HG02970 (cell line): ENCODE measurements at regions not wholly inside any gene's neighbourhood (a gene's known extent, or its start where the extent isn't known, plus 50 kb on each side); places are given as distances from the start of the nearest gene placed in this dataset.
A peak's percentile ranks its signal among the peaks of the same experiment; 100 is the strongest.
"Not testable (repeated sequence)": the region's sequence is repeated elsewhere in the genome, so short reads cannot be mapped to it uniquely, and the experiment has no call there.

Experiments
- ATAC-seq: cut with Tn5 transposase; IDR thresholded peaks from one replicate; pipeline ENCODE4 v1.9.1; 2021; ENCODE audit warnings: mild to moderate bottlenecking, moderate library complexity, moderate number of reproducible peaks; ENCODE audit not compliant: unreplicated experiment, low FRiP score

DNA sequence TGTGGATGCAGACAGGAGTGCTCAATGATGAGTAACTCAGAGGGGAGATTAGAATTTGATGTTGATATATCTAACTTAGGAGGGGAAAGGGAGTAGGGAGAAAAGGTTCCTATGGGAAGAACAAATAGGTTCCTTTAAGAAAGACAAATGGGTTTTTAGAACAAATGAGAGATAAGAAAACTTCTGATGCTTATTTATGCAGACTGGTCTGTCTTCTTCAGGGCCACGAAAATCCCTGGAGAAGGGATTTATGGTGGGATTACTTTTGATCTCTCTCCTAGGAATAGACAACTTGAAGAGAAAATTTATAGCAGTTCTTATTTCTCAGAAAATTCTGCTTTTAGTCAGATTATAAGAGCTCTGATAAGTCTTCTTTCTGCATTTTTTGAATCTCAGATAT lies 99.0 kb upstream of the DDHD1 start:
- no peak for ATAC-seq

DNA sequence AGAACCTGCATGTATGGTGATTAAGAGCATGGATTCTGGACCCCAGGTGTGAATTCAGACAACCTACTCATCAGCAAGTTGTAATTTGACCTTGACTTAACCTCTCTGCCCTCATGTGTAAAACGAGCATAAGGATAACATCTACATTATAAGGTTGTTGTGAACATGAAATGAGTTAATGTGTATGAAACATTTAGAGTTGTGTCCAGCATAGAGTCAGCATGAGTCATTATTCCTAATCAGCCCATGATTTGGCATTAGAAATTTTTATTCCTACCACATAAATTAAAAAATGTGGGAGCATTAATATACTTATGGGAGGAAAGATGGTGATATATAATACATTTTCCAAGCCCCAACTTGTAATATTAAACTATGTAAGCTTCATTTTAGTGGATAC lies 95.9 kb upstream of the DDHD1 start:
- ATAC-seq = no peak

DNA sequence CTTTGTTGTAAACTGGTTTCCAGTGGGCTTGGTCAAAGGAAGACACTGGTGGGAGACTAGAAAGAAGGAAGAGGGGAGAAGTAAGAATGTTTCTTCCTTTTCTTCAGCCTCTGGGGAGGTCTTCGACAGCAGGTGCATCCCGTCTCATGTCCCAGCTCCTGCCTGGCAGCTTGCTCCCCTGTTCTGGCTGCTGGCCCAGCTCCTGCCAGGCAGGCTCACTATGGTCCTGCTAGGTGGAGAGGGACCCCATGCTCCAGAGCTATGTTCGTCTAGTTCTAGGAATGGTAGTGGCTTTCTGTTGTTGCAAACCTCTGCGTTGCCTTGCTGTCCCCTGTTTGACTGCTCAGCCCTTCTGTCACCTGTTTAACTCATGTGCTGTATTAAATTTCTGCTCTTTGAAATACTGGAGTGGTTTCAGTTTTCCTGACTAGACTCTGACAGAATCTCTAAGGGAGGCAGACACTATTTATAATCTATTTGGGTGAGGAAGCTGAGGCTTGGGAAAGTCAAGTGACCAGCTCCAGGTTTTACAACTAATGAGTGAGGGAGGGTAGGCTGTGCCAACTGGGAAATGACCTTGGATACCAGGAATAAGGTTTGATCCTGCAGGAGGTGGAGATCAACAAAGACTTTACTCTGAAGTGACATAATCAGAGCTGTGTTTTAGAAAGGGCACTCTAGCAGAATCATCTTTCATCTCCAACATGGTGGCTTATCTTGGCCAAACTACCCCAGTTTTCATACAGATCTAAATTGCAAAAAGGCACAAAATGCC lies 94.7 kb upstream of the DDHD1 start:
- no peak for ATAC-seq

DNA sequence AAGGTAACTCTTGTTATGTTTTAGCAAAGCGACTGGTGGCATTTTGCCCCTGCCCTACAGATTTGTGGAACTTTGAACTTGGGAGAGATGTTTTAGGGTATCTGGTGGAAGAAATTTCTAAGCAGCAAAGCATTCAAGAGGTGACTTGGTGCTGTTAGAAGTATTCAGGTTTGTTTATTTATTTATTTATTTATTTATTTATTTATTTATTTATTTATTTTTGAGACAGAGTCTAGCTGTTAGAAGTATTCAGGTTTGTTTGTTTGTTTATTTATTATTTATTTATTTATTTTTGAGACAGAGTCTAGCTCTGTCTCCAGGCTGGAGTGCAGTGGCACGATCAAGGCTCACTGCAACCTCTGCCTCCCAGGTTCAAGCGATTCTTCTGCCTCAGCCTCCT lies 89.8 kb upstream of the DDHD1 start:
- not testable (repeated sequence) for ATAC-seq

DNA sequence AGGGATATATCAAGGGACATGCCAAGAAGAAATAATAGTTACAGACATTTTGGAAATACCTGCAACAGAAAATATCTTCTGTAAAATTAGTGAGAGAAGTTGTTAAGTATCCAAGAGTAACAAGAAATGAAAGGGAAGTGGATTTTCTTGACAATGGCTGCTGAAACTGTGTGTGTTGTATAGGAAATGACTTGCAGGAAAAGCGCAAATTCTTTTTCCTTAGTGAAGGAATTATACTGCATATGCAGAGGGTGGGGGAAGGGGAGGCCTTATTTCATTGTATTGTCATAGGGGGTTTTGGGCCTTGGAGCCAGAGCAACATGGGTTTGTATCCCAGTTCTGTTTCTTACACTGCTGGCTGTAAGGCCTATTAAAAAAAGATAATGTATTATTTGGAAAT lies 84.4 kb upstream of the DDHD1 start:
- no peak for ATAC-seq

DNA sequence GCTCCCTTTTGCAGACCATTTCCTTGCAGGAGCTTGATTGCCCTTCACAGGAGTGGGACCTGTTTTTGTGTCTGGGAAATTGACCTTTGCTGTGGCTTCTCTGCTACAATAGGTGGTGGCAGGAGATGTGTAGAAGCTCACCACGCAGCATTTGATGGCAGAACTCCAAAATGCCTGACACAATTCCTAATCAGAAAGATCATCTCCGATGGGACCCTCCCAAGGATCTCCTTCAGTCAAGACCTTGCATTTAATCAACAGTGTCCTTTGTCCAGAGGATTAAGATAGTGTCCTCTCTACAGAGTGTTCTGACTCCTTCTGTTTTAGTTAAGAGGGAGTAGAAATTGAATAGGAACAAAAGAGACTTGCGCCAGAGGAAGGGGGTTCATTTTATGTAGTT lies 83.6 kb upstream of the DDHD1 start:
- ATAC-seq = no peak

DNA sequence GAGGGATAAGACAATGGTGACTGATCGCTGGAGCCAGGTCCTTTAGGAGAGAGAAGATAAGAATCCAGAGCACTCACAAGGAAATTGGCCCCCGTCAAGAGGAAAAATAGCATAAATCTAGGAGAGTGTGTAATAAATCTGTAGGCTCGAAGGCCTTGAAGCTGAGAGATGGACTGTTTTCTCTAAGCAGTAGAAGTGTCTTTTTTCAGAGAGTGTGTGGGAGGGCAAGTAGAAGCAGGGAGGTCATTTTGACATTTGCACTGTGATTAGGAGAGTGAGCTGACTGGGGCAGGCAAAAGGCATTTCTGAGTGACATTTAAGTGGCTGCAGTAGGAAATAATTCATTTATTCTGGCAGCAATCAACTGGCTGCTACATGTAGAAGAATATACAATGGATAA lies 78.0 kb upstream of the DDHD1 start:
- no peak for ATAC-seq

DNA sequence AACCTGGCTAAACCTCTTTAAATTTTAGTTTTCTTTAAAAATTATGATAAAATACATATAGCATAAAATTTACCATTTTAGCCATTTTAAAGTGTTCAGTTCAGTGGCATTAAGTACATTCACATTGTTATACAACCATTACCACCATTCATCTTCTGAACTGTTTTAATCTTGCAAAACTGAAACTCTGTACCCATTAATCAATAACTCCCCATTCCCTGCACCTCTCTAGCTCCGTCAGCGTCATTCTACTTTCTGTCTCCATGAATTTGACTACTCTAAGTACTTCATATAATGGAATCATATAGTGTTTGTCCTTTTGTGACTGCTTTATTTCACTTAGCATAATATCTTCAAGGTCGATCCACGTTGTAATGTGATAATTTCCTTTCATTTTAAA lies 75.8 kb upstream of the DDHD1 start:
- ATAC-seq = no peak

DNA sequence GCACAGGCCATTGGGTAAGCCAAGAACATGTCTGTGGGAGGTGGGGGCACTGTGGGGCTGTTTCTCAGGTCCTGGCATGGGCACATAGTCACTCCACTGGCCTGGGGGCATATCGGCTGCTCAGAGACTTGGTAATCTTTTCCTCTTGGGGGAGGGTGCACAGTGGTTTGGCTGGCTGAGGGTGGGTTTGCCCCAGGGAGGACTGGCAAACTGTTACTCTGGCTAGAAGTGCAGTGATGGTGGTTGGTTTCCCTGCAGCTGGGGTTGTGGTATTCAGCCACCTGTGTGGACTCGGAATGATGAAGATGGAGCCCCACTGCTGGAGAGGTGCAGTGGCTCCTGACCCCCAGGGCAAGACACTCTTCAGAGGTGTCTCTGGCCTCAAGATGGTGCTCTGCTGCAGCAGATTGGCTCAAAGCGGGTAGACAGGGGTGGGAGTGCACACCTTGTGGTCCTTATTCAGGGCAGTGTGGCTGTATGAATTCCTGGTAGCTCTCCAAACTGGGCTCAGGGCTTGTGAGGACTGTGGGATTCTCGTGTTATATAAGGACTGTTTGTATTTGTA lies 74.1 kb upstream of the DDHD1 start:
- ATAC-seq = no peak

DNA sequence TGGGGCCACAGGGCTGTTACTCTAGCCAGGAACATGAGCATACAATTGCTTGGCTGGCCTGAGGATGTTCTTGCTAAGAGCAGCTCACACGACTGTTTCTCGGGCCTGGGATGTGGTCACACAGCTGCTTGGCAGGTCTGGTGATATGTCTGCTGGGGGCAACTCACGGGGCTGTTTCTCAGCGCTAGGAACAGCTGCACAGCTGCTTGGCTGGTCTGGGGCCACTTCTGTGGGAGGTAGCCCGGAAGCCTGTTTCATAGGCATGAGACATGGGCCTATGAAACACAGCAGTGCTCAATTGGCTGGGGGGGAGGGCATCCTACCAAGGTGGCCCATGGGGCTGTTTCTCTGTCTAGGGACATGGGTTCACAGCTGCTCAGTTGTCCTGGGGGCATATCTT lies 73.4 kb upstream of the DDHD1 start:
- ATAC-seq = no peak

DNA sequence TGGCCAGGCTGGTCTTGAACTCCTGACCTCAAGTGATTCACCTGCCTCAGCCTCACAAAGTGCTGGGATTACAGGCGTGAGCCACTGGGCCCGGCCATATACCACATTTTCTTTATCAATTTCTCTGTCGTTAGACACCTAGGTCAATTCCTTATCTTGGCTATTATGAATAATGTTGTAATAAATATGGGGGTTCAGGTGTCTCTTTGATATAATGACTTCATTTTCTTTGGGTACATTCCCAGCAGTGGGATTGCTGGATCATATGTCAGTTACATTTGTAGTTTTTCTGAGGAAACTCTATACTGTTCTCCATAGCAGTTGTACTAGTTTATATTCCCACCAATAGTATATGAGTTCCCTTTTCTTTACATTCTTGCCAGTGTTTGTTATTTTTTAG lies 67.8 kb upstream of the DDHD1 start:
- no peak for ATAC-seq

DNA sequence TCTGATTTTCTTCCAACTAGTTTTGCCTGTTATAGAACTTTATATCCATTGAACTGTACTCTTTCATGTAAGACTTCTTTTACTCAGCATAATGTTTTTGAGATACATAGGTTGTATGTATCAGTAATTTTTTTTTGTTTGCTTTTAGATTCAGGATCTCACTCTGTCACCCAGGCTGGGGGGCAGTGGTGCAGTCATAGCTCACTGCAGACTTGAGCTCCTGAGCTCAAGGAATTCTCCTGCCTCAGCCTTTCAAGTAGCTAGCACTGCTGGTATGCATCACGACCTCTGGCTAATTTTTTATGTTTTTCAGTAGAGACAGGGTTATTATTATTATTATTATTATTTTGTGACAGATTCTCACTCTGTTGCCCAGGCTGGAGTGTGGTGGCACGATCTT lies 65.0 kb upstream of the DDHD1 start:
- ATAC-seq = no peak

DNA sequence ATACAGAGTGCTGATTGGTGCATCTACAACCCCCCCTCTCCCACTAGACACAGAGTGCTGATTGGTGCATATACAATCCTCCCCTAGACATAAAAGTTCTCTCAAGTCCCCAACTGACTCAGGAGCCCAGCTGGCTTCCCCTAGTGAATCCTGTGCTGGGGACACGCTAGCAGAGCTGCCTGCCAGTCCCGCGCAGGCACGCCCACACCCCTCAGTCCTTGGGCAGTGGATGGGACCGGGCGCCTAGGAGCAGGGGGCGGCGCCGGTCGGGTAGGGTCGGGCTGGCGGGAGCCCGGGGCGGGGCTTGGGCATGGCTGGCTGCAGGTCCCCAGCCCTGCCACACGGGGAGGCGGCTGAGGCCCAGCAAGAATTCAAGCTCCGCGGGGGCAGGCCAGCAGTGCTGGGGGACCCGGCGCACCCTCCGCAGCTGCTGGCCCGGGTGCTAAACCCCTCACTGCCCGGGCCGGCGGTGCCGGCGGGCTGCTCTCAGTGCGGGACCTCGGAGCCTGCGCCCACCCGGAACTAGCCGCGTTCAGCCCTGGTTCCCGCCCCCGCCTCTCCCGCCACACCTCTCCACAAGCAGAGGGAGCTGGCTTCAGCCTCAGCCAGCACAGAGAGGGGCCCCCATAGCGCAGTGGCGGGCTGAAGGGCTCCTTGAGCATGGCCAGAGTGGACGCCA lies 64.3 kb upstream of the DDHD1 start:
- peak; percentile 99 for ATAC-seq

DNA sequence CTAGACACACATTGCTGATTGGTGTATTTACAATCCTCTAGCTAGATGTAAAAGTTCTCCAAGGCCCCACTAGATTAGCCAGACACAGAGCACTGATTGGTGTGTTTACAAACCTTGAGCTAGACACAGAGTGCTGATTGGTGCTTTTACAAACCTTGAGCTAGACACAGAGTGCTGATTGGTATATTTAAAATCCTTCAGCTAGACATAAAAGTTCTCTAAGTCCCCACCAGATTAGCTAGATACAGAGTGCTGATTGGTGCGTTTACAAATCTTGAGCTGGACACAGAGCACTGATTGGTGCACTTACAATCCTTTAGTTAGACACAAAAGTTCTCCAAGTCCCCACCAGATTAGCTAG lies 63.8 kb upstream of the DDHD1 start:
- ATAC-seq = not testable (repeated sequence)

DNA sequence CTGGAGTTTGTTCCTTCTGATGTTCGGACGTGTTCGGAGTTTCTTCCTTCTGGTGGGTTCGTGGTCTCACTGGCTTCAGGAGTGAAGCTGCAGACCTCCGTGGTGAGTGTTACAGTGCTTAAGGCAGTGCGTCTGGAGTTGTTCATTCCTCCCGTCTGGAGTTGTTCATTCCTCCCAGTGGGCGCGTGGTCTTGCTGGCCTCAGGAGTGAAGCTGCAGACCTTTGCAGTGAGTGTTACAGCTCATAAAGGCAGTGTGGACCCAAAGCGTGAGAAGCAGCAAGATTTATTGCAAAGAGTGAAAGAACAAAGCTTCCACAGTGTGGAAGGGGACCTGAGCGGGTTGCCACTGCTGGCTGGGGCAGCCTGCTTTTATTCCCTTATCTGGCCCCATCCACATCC lies 63.4 kb upstream of the DDHD1 start:
- ATAC-seq = not testable (repeated sequence)

DNA sequence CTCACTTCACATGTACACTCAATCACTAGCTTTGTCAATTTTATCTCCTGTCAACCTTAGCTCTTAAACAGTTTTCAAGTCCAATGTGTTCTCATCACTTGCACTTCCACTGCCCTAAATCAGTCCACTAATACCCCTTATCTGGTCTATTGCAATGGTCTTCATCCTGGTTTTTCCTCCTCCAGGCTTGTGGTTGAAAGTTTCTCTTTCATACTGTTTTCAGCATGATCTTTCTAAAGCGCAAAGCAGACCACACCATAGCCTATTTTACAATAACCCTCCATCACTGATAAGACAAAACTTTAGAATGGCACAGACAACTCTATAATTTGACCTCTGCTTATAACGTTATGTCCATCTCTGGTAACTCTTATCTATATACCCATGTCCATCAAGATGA lies 62.0 kb upstream of the DDHD1 start:
- ATAC-seq = no peak

DNA sequence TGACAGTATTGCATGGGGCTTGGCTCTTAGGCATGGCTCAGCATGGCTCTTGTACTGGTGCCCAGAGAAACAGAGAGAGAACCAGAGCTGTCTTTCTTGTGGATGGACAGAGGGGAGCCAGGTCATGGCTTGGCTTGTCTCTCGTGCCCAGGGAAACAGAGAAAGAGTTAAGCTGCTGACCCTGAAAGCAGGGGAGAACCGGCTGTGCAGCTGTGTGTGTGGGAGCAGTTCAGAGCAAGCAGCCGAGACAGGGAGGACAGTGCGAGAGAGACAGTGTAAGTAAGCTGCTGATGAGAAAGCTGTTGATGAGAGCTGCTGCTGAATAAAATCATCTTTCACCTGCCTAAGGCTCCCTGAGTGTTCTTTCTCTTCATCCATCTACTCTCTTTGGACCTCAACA lies 61.3 kb upstream of the DDHD1 start:
- no peak for ATAC-seq

DNA sequence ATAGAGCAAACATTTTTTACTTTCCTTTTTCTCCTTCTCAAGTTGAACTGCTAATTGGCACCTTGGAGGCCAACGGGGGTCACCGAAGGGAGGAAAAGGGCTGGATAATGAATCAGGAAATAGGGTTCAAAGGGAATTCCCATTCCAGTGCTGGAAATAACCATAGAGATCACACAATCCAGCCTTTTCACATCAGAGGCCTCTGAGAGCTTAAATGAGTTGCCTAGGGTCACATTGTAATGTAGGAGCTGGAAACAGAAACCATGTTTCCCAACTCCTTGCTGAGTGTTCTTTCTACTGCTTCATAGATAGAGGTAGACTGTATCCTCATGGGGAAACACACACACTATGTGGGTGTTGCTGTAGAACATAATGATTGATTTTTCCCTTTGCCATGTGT lies 60.6 kb upstream of the DDHD1 start:
- no peak for ATAC-seq

DNA sequence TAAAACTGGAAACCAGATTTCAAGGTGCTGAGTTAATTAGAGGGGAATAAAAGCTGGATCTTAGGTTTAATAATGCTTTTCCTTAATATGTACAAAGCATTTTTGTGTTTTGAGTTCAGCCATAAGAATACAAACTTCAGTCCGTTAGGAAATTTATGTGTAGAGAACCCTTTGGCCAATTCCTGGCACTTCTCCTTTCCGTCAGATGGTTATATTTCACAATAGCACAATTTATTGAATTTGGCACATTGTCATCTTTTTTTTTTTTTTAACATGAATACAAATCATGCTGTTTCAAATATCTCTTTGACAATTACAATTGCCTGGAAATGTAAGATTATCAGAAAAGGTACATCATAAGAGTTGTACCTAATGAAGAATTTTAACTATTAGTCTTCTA lies 56.2 kb upstream of the DDHD1 start:
- no peak for ATAC-seq
